ENCODE measurements at regions not wholly inside any gene's neighbourhood (a gene's known extent, or its start where the extent isn't known, plus 50 kb on each side); places are given as distances from the start of the nearest gene placed in this dataset.

DNA sequence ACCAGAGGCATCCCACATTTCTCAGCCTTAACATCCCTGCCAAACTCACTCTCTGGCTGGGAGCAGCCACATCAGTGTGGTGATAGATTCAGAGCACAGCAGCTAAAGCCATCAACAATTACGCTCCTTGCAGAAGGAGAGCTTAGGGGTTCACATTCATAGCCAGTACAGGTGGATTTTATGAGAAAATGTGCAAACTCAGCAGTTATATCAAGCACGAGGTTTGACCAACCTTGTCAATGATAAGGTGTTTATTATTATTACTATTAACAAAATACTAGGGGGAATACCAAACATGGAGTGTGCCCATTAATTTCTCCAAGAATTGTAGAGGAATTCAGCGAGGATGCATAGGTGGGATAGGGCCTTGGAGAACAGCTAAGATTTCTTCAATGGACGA is 362.3 kb downstream of the WDR11 start:
- no peaks in the 10 kb centered on the region for H3K36me3 ChIP-seq (ENCODE audit: insufficient read depth, insufficient read length, low read length)
- H3K4me3 ChIP-seq (ENCODE audit: insufficient read length, low read depth), result no peak overlapping the region
- TF ChIP-seq YY1 (IDR thresholded peaks at IDR 0.05; ENCODE audit: insufficient read depth, insufficient read length) (no peak), ZNF274 (IDR thresholded peaks at IDR 0.05; ENCODE audit: low read depth, low read length) (no peak), SUZ12 (IDR thresholded peaks at IDR 0.05; ENCODE audit: extremely low read depth, insufficient read depth, insufficient read length) (no peak)
- no peak for DNase-seq (ENCODE audit: low read depth, low spot score)
- H3K27me3 ChIP-seq (ENCODE audit: insufficient read depth, insufficient read length), result no peaks in the 10 kb centered on the region
- H3K9me3 ChIP-seq (ENCODE audit: insufficient read depth, low read length), result no peaks in the 10 kb centered on the region
- H3K9ac ChIP-seq (ENCODE audit: insufficient read length, low read depth), result no peak overlapping the region
- H3K4me1 ChIP-seq (ENCODE audit: insufficient read depth, insufficient read length), result no peaks in the 10 kb centered on the region

GRCh38 chr10:121216295-121216694 is 365.1 kb downstream of the WDR11 start:
- Histone ChIP-seq H3K4me1 (ENCODE audit: insufficient read depth, insufficient read length) (no peaks in the 10 kb centered on the region), H3K27me3 (ENCODE audit: insufficient read depth, insufficient read length) (no peaks in the 10 kb centered on the region), H3K4me3 (ENCODE audit: insufficient read length, low read depth) (no peak overlapping the region), H3K36me3 (ENCODE audit: insufficient read depth, insufficient read length, low read length) (no peaks in the 10 kb centered on the region), H3K9me3 (ENCODE audit: insufficient read depth, low read length) (no peaks in the 10 kb centered on the region), H3K9ac (ENCODE audit: insufficient read length, low read depth) (no peak overlapping the region)
- no peak for DNase-seq (ENCODE audit: low read depth, low spot score)
- TF ChIP-seq SUZ12 (IDR thresholded peaks at IDR 0.05; ENCODE audit: extremely low read depth, insufficient read depth, insufficient read length) (no peak), YY1 (IDR thresholded peaks at IDR 0.05; ENCODE audit: insufficient read depth, insufficient read length) (no peak), ZNF274 (IDR thresholded peaks at IDR 0.05; ENCODE audit: low read depth, low read length) (no peak)

- no peak overlapping the region for H3K9ac ChIP-seq (ENCODE audit: insufficient read length, low read depth)
- H3K36me3 ChIP-seq (ENCODE audit: insufficient read depth, insufficient read length, low read length), result no peaks in the 10 kb centered on the region
- no peaks in the 10 kb centered on the region for H3K4me1 ChIP-seq (ENCODE audit: insufficient read depth, insufficient read length)
- no peak overlapping the region for H3K4me3 ChIP-seq (ENCODE audit: insufficient read length, low read depth)
- DNase-seq (ENCODE audit: low read depth, low spot score), result no peak
- TF ChIP-seq YY1 (IDR thresholded peaks at IDR 0.05; ENCODE audit: insufficient read depth, insufficient read length) (no peak), SUZ12 (IDR thresholded peaks at IDR 0.05; ENCODE audit: extremely low read depth, insufficient read depth, insufficient read length) (no peak), ZNF274 (IDR thresholded peaks at IDR 0.05; ENCODE audit: low read depth, low read length) (no peak)
- H3K27me3 ChIP-seq (ENCODE audit: insufficient read depth, insufficient read length), result no peaks in the 10 kb centered on the region
- H3K9me3 ChIP-seq (ENCODE audit: insufficient read depth, low read length), result no peaks in the 10 kb centered on the region
Observed at GRCh38 chr10:121216721-121217181, 365.6 kb downstream of the WDR11 start.

DNA sequence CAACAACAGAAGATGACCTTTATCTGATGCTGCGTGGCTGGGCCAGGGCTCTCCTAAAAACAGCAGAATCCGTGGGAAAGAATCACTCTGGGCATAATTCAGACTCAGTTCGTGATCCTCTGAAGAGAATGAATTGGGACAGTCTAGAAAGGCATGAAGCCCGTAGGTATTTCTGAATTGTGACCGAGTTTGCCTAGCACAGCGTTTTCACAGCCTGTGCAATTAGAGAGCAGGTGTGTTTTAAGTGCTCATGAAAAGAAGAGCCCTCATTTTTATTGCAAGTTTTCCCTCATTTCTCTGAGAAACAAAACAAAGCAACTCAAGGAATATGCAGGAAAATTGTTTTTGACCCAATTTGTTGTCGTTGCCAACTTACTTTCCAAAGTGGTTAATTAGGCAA is 366.2 kb downstream of the WDR11 start:
- H3K9ac ChIP-seq (ENCODE audit: insufficient read length, low read depth), result no peak overlapping the region
- H3K4me1 ChIP-seq (ENCODE audit: insufficient read depth, insufficient read length), result no peaks in the 10 kb centered on the region
- no peak for TF ChIP-seq SUZ12 (IDR thresholded peaks at IDR 0.05; ENCODE audit: extremely low read depth, insufficient read depth, insufficient read length)
- no peak for DNase-seq (ENCODE audit: low read depth, low spot score)
- no peaks in the 10 kb centered on the region for H3K9me3 ChIP-seq (ENCODE audit: insufficient read depth, low read length)
- H3K27me3 ChIP-seq (ENCODE audit: insufficient read depth, insufficient read length), result no peaks in the 10 kb centered on the region
- no peak overlapping the region for H3K4me3 ChIP-seq (ENCODE audit: insufficient read length, low read depth)
- no peaks in the 10 kb centered on the region for H3K36me3 ChIP-seq (ENCODE audit: insufficient read depth, insufficient read length, low read length)

- no peak overlapping the region for H3K4me3 ChIP-seq (ENCODE audit: insufficient read length, low read depth)
- H3K9me3 ChIP-seq (ENCODE audit: insufficient read depth, low read length), result no peaks in the 10 kb centered on the region
- H3K9ac ChIP-seq (ENCODE audit: insufficient read length, low read depth), result no peak overlapping the region
- no peak for DNase-seq (ENCODE audit: low read depth, low spot score)
- no peaks in the 10 kb centered on the region for H3K27me3 ChIP-seq (ENCODE audit: insufficient read depth, insufficient read length)
- no peaks in the 10 kb centered on the region for H3K36me3 ChIP-seq (ENCODE audit: insufficient read depth, insufficient read length, low read length)
- no peak for TF ChIP-seq ZNF274 (IDR thresholded peaks at IDR 0.05; ENCODE audit: low read depth, low read length)
- TF ChIP-seq YY1 (IDR thresholded peaks at IDR 0.05; ENCODE audit: insufficient read depth, insufficient read length), result no peak
- TF ChIP-seq SUZ12 (IDR thresholded peaks at IDR 0.05; ENCODE audit: extremely low read depth, insufficient read depth, insufficient read length), result no peak
- H3K4me1 ChIP-seq (ENCODE audit: insufficient read depth, insufficient read length), result no peaks in the 10 kb centered on the region
Observed at GRCh38 chr10:121221072-121221471, 369.9 kb downstream of the WDR11 start.

GRCh38 chr10:121221991-121222390 is 370.8 kb downstream of the WDR11 start:
- Histone ChIP-seq H3K4me1 (ENCODE audit: insufficient read depth, insufficient read length) (no peaks in the 10 kb centered on the region), H3K36me3 (ENCODE audit: insufficient read depth, insufficient read length, low read length) (no peaks in the 10 kb centered on the region), H3K4me3 (ENCODE audit: insufficient read length, low read depth) (no peak overlapping the region), H3K9ac (ENCODE audit: insufficient read length, low read depth) (no peak overlapping the region), H3K27me3 (ENCODE audit: insufficient read depth, insufficient read length) (no peaks in the 10 kb centered on the region), H3K9me3 (ENCODE audit: insufficient read depth, low read length) (no peaks in the 10 kb centered on the region)
- TF ChIP-seq YY1 (IDR thresholded peaks at IDR 0.05; ENCODE audit: insufficient read depth, insufficient read length) (no peak), SUZ12 (IDR thresholded peaks at IDR 0.05; ENCODE audit: extremely low read depth, insufficient read depth, insufficient read length) (no peak), ZNF274 (IDR thresholded peaks at IDR 0.05; ENCODE audit: low read depth, low read length) (no peak)
- no peak for DNase-seq (ENCODE audit: low read depth, low spot score)

GRCh38 chr10:121222842-121223241 is 371.7 kb downstream of the WDR11 start:
- Histone ChIP-seq H3K4me3 (ENCODE audit: insufficient read length, low read depth) (no peak overlapping the region), H3K27me3 (ENCODE audit: insufficient read depth, insufficient read length) (no peaks in the 10 kb centered on the region), H3K9ac (ENCODE audit: insufficient read length, low read depth) (no peak overlapping the region), H3K4me1 (ENCODE audit: insufficient read depth, insufficient read length) (no peaks in the 10 kb centered on the region), H3K9me3 (ENCODE audit: insufficient read depth, low read length) (no peaks in the 10 kb centered on the region), H3K36me3 (ENCODE audit: insufficient read depth, insufficient read length, low read length) (no peaks in the 10 kb centered on the region)
- TF ChIP-seq ZNF274 (IDR thresholded peaks at IDR 0.05; ENCODE audit: low read depth, low read length), result no peak
- no peak for TF ChIP-seq SUZ12 (IDR thresholded peaks at IDR 0.05; ENCODE audit: extremely low read depth, insufficient read depth, insufficient read length)
- no peak for TF ChIP-seq YY1 (IDR thresholded peaks at IDR 0.05; ENCODE audit: insufficient read depth, insufficient read length)
- no peak for DNase-seq (ENCODE audit: low read depth, low spot score)

- H3K4me3 ChIP-seq (ENCODE audit: insufficient read length, low read depth), result no peak overlapping the region
- DNase-seq (ENCODE audit: low read depth, low spot score), result no peak
- TF ChIP-seq YY1 (IDR thresholded peaks at IDR 0.05; ENCODE audit: insufficient read depth, insufficient read length) (no peak), SUZ12 (IDR thresholded peaks at IDR 0.05; ENCODE audit: extremely low read depth, insufficient read depth, insufficient read length) (no peak), ZNF274 (IDR thresholded peaks at IDR 0.05; ENCODE audit: low read depth, low read length) (no peak)
Observed at GRCh38 chr10:121231079-121231478, 367.2 kb downstream of the FGFR2 start.

More at GRCh38 chr10:121231079-121231478, 367.2 kb downstream of the FGFR2 start:
- Histone ChIP-seq H3K9me3 (ENCODE audit: insufficient read depth, low read length) (no peaks in the 10 kb centered on the region), H3K27me3 (ENCODE audit: insufficient read depth, insufficient read length) (no peaks in the 10 kb centered on the region), H3K36me3 (ENCODE audit: insufficient read depth, insufficient read length, low read length) (no peaks in the 10 kb centered on the region), H3K4me1 (ENCODE audit: insufficient read depth, insufficient read length) (no peaks in the 10 kb centered on the region), H3K9ac (ENCODE audit: insufficient read length, low read depth) (no peak overlapping the region)
